HFFc6 (cell line): ENCODE measurements at regions not wholly inside any gene's neighbourhood (a gene's known extent, or its start where the extent isn't known, plus 50 kb on each side); places are given as distances from the start of the nearest gene placed in this dataset.

Source experiments
- DNase-seq: peaks from one replicate; pipeline ENCODE4 v3.0.0-alpha.2; 2018
- H3K27ac Mint-ChIP-seq: 2 replicates; pipeline ENCODE4 v1.8.0; 2020; ENCODE audit warnings: mild to moderate bottlenecking, mixed read lengths
- H3K27me3 Mint-ChIP-seq: 2 replicates; pipeline ENCODE4 v1.8.0; 2021; ENCODE audit warnings: mild to moderate bottlenecking, moderate library complexity, mixed read lengths; ENCODE audit not compliant: insufficient read depth
- H3K36me3 Mint-ChIP-seq: 2 replicates; pipeline ENCODE4 v1.8.0; 2021; ENCODE audit warnings: low read depth, mixed read lengths
- H3K4me1 Mint-ChIP-seq: 2 replicates; pipeline ENCODE4 v1.8.0; 2020; ENCODE audit warnings: low read depth, mixed read lengths
- H3K4me3 Mint-ChIP-seq: 2 replicates; pipeline ENCODE4 v1.8.0; 2020; ENCODE audit warnings: mild to moderate bottlenecking, moderate library complexity, mixed read lengths
- H3K9me3 Mint-ChIP-seq: 2 replicates; pipeline ENCODE4 v1.8.0; 2020; ENCODE audit warnings: mild to moderate bottlenecking, mixed read lengths
- TF ChIP-seq, protein P1 (sequence below): fragments of 200-600 bp; sonication (generic); IDR thresholded peaks from 2 replicates; pipeline ENCODE4 v1.5.0; 2021; ENCODE audit warnings: antibody characterized with exemption, mild to moderate bottlenecking

DNA sequence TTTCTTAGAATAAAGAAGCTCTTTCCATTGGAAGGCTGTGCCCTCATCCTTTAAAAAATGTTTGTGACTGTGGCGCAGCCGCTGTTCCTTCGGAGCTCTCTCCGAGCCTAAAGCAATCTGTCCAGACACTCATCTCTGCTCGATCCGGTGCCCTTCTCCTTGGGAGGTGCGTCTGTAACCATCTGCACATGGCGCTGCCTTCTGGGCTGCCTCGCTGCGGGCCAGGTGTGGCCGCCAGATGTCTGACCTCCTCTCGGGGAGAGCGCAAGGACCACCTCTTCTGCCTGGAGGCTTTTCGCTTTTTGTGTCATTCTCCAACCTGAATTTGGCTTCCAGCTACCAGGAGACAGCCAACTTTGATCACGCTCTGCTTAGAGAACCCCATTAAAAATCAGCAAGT lies 153.4 kb upstream of the PTCH1 start:
- H3K36me3 Mint-ChIP-seq = no peaks in the 10 kb centered on the region
- no peak overlapping the region for H3K27ac Mint-ChIP-seq
- H3K4me3 Mint-ChIP-seq = no peak overlapping the region
- H3K4me1 Mint-ChIP-seq = no peaks in the 10 kb centered on the region
- no peak for DNase-seq
- TF ChIP-seq, protein P1, sequence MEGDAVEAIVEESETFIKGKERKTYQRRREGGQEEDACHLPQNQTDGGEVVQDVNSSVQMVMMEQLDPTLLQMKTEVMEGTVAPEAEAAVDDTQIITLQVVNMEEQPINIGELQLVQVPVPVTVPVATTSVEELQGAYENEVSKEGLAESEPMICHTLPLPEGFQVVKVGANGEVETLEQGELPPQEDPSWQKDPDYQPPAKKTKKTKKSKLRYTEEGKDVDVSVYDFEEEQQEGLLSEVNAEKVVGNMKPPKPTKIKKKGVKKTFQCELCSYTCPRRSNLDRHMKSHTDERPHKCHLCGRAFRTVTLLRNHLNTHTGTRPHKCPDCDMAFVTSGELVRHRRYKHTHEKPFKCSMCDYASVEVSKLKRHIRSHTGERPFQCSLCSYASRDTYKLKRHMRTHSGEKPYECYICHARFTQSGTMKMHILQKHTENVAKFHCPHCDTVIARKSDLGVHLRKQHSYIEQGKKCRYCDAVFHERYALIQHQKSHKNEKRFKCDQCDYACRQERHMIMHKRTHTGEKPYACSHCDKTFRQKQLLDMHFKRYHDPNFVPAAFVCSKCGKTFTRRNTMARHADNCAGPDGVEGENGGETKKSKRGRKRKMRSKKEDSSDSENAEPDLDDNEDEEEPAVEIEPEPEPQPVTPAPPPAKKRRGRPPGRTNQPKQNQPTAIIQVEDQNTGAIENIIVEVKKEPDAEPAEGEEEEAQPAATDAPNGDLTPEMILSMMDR = no peak
- peaks cover 14% of the 10 kb centered on the region; the same call in 1 of the 2 replicates for H3K27me3 Mint-ChIP-seq
- H3K9me3 Mint-ChIP-seq = no peaks in the 10 kb centered on the region

DNA sequence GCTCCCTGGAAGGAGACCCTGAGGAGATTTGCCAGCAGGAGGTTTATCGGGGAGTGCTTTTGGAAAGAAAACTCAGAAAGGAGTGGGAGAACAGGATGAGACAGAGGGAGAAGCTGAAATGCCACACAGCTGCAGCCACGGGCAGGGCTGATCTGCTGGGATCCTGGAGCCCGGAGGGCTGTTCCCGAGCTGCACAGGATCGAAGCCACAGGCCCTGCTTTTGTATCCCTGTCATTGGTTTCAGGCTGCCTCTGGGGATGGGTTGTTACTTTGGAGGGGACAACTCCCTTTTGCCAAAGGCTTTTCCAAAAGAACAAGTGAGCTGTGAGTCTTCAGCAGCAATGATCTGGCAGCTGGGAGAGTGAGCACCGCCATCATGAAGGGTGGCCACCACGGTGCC lies 152.5 kb upstream of the PTCH1 start:
- peaks cover 4% of the 10 kb centered on the region; the same call in 1 of the 2 replicates for H3K9me3 Mint-ChIP-seq
- no peak overlapping the region for H3K27ac Mint-ChIP-seq
- no peak for DNase-seq
- no peaks in the 10 kb centered on the region for H3K4me1 Mint-ChIP-seq
- H3K4me3 Mint-ChIP-seq = no peak overlapping the region
- no peaks in the 10 kb centered on the region for H3K36me3 Mint-ChIP-seq
- peaks cover 14% of the 10 kb centered on the region; the same call in 1 of the 2 replicates for H3K27me3 Mint-ChIP-seq
- TF ChIP-seq, protein P1 = no peak

DNA sequence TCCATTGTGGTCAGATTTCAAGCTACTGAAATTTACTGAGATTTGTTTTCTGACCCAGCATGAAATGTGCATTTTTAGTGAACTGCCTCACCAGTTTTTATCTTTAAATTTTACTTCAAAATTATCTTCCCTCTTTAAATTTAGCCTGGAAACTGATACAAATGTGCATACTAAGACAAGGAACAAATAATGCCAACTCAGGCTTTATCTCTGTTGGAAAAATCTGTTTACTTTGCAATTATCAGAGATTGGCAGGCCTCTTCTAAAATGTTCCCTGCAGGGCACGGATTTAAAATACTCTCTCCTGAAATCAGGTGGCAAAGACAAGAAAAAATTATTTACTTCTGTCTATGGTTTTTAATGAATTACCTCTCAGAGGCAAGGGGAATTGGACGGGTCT lies 151.0 kb upstream of the PTCH1 start:
- Mint-ChIP-seq H3K9me3 (peaks cover 4% of the 10 kb centered on the region; the same call in 1 of the 2 replicates), H3K27ac (no peak overlapping the region), H3K36me3 (no peaks in the 10 kb centered on the region), H3K4me3 (no peak overlapping the region), H3K4me1 (no peaks in the 10 kb centered on the region), H3K27me3 (peaks cover 16% of the 10 kb centered on the region)
- TF ChIP-seq, protein P1 = no peak
- DNase-seq = no peak

DNA sequence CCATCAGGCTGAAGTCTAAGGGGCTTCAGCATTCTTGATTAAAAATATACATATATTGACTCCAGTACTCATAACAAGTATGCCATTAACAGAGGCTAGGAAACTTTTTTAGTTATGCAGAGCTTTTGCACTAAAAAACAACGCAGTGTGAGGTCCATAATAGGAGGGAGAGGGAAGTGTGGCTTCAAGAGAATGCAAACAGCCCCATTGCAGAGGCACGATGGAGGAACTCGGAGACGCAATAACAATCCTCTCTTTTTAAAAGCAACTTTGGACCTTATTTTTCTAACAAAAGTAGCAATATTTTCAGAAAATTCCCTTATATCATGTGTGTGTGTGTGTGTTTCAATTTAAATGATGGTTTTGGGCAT lies 150.0 kb upstream of the PTCH1 start:
- DNase-seq = no peak
- no peaks in the 10 kb centered on the region for H3K36me3 Mint-ChIP-seq
- no peak overlapping the region for H3K4me3 Mint-ChIP-seq
- no peak overlapping the region for H3K27ac Mint-ChIP-seq
- H3K9me3 Mint-ChIP-seq = peaks cover 4% of the 10 kb centered on the region; the same call in 1 of the 2 replicates
- TF ChIP-seq, protein P1 = no peak
- peaks cover 16% of the 10 kb centered on the region for H3K27me3 Mint-ChIP-seq
- no peaks in the 10 kb centered on the region for H3K4me1 Mint-ChIP-seq

DNA sequence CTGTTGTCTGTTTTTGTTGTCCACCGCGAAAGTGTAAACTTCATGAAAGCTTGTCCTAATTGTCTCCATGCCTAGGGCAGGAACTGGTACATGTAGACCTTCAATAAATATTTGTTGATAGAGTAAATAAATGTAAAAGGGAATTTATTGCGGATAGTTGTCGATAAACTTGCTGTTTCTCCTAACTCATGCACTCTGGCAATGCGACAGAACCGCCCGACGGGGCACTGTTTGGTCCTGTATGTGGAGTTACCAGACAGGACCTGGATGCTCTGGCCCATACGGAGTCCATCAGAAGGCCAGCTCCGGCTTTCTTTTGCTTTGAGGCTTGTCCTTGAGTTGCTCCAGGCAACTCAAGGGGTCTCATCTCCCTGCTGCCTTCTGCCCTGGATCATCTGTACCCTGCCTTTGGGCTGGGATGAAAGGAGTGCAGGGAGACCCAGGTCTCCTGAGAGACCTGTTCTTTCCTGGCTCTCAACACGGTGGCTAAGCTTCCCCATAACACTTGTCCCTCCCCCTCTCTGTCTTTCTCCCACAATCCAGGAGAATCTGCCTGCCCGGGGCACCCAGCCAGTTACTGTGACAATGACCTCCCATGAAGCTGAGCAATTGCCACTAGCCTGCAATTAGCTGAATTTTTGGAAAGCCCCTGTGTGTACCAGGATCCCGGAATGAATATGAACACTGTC lies 149.5 kb upstream of the PTCH1 start:
- Mint-ChIP-seq H3K36me3 (no peaks in the 10 kb centered on the region), H3K27ac (no peak overlapping the region), H3K4me1 (no peaks in the 10 kb centered on the region), H3K9me3 (peaks cover 4% of the 10 kb centered on the region; the same call in 1 of the 2 replicates), H3K4me3 (no peak overlapping the region), H3K27me3 (peaks cover 16% of the 10 kb centered on the region)
- TF ChIP-seq, protein P1 = no peak
- no peak for DNase-seq
